H9 (cell line): ENCODE measurements at regions not wholly inside any gene's neighbourhood (a gene's known extent, or its start where the extent isn't known, plus 50 kb on each side); places are given as distances from the start of the nearest gene placed in this dataset.

ENCODE experiments used
- DNase-seq: peaks from one replicate; pipeline ENCODE4 v3.0.0-alpha.2; 2017
- H2AFZ ChIP-seq: one replicate; pipeline ENCODE4 v1.6.1; 2013; ENCODE audit warnings: mild to moderate bottlenecking, low read length, control low read depth, moderate library complexity
- H2AK5ac ChIP-seq: 2 replicates; pipeline ENCODE4 v1.6.1; 2013; ENCODE audit warnings: low read length, control low read depth, mixed read lengths; ENCODE audit not compliant: insufficient read length
- H2BK120ac ChIP-seq: one replicate; pipeline ENCODE4 v1.6.1; 2013; ENCODE audit warnings: low read depth, mild to moderate bottlenecking, low read length, control low read depth, inconsistent platforms; ENCODE audit not compliant: poor library complexity, severe bottlenecking
- H2BK12ac ChIP-seq: 2 replicates; pipeline ENCODE4 v1.6.1; 2013; ENCODE audit warnings: low read length, control low read depth, mixed read lengths, low read depth; ENCODE audit not compliant: insufficient read length
- H2BK15ac ChIP-seq: 2 replicates; pipeline ENCODE4 v1.6.1; 2013; ENCODE audit warnings: low read depth, low read length, control low read depth
- H2BK20ac ChIP-seq: one replicate; pipeline ENCODE4 v1.6.1; 2013; ENCODE audit warnings: low read depth, mild to moderate bottlenecking, low read length, control low read depth, inconsistent platforms; ENCODE audit not compliant: poor library complexity, severe bottlenecking
- H2BK5ac ChIP-seq: 2 replicates; pipeline ENCODE4 v1.6.1; 2013; ENCODE audit warnings: low read length, control low read depth, mixed read lengths; ENCODE audit not compliant: insufficient read length
- H3K14ac ChIP-seq: 2 replicates; pipeline ENCODE4 v1.6.1; 2013; ENCODE audit warnings: low read length, control low read depth; ENCODE audit not compliant: insufficient read depth
- H3K18ac ChIP-seq: 2 replicates; pipeline ENCODE4 v1.6.1; 2013; ENCODE audit warnings: low read depth, mild to moderate bottlenecking, mixed read lengths, low read length, control low read depth; ENCODE audit not compliant: insufficient read length
- H3K23ac ChIP-seq: 2 replicates; pipeline ENCODE4 v1.6.1; 2013; ENCODE audit warnings: low read length, control low read depth, mixed read lengths, low read depth; ENCODE audit not compliant: insufficient read length
- H3K23me2 ChIP-seq: 2 replicates; pipeline ENCODE4 v1.6.1; 2013; ENCODE audit warnings: low read depth, mild to moderate bottlenecking, mixed read lengths, low read length, control low read depth; ENCODE audit not compliant: insufficient read length, poor library complexity, severe bottlenecking
- H3K27ac ChIP-seq: 2 replicates; pipeline ENCODE4 v1.5.1; 2013; ENCODE audit warnings: low read length, control low read depth, mixed read lengths, low read depth; ENCODE audit not compliant: insufficient read length
- H3K27me3 ChIP-seq: 2 replicates; pipeline ENCODE4 v1.6.1; 2013; ENCODE audit warnings: low read length, control low read depth, inconsistent platforms; ENCODE audit not compliant: insufficient read depth
- H3K4ac ChIP-seq: 2 replicates; pipeline ENCODE4 v1.6.1; 2013; ENCODE audit warnings: low read depth, mild to moderate bottlenecking, control low read depth, inconsistent platforms, low read length, moderate library complexity
- H3K4me1 ChIP-seq: 2 replicates; pipeline ENCODE4 v1.6.1; 2013; ENCODE audit warnings: low read length, control low read depth, inconsistent platforms; ENCODE audit not compliant: insufficient read depth
- H3K4me2 ChIP-seq: 2 replicates; pipeline ENCODE4 v1.6.1; 2013; ENCODE audit warnings: low read length, control low read depth, mixed read lengths; ENCODE audit not compliant: insufficient read length, insufficient read depth
- H3K56ac ChIP-seq: 2 replicates; pipeline ENCODE4 v1.6.1; 2013; ENCODE audit warnings: low read depth, mild to moderate bottlenecking, mixed read lengths, low read length, control low read depth; ENCODE audit not compliant: insufficient read length
- H3K79me1 ChIP-seq: 2 replicates; pipeline ENCODE4 v1.6.1; 2013; ENCODE audit warnings: low read depth, mild to moderate bottlenecking, moderate library complexity, low read length, control low read depth, inconsistent platforms; ENCODE audit not compliant: insufficient read depth, poor library complexity, severe bottlenecking
- H3K79me2 ChIP-seq: 2 replicates; pipeline ENCODE4 v1.6.1; 2013; ENCODE audit warnings: low read length, control low read depth, inconsistent platforms; ENCODE audit not compliant: insufficient read depth
- H3K9ac ChIP-seq: 2 replicates; pipeline ENCODE4 v1.6.1; 2013; ENCODE audit warnings: low read length, control low read depth, mixed read lengths; ENCODE audit not compliant: insufficient read length; ENCODE audit errors: extremely low read depth
- H3K9me3 ChIP-seq: one replicate; pipeline ENCODE4 v1.6.1; 2013; ENCODE audit warnings: low read depth, low read length, inconsistent platforms; ENCODE audit not compliant: control insufficient read depth
- H3T11ph ChIP-seq: one replicate; pipeline ENCODE4 v1.6.1; 2013; ENCODE audit warnings: mild to moderate bottlenecking, low read length, control low read depth, inconsistent platforms
- H4K20me1 ChIP-seq: one replicate; pipeline ENCODE4 v1.6.1; 2013; ENCODE audit not compliant: control insufficient read depth, insufficient read length, insufficient read depth
- H4K5ac ChIP-seq: 2 replicates; pipeline ENCODE4 v1.6.1; 2013; ENCODE audit warnings: low read depth, mild to moderate bottlenecking, mixed read lengths, low read length, control low read depth; ENCODE audit not compliant: insufficient read length
- H4K8ac ChIP-seq: replicated peaks from 2 replicates; pipeline ENCODE4 v1.6.1; 2013; ENCODE audit warnings: low read length, control low read depth, mixed read lengths, low read depth; ENCODE audit not compliant: insufficient read length
- H4K91ac ChIP-seq: 2 replicates; pipeline ENCODE4 v1.6.1; 2013; ENCODE audit warnings: low read depth, mild to moderate bottlenecking, moderate library complexity, mixed read lengths, low read length, control low read depth; ENCODE audit not compliant: insufficient read length
- H3K27ac Mint-ChIP-seq, 3 experiments: 2 replicates in 2 of 3; 3 replicates in 1 of 3; pipeline ENCODE4 v1.8.0; 2020 to 2021; ENCODE audit warnings: mixed read lengths in 3 of 3, mild to moderate bottlenecking in 1 of 3, moderate library complexity in 1 of 3
- H3K27me3 Mint-ChIP-seq: 2 replicates; pipeline ENCODE4 v1.8.0; 2021; ENCODE audit warnings: low read depth, mild to moderate bottlenecking, moderate library complexity, mixed read lengths
- H3K36me3 Mint-ChIP-seq, 3 experiments: 2 replicates in 2 of 3; 3 replicates in 1 of 3; pipeline ENCODE4 v1.8.0; 2020 to 2021; ENCODE audit warnings: low read depth in 3 of 3, mixed read lengths in 3 of 3; ENCODE audit not compliant: insufficient read depth in 1 of 3
- H3K4me1 Mint-ChIP-seq, 2 experiments: 2 replicates each; pipeline ENCODE4 v1.8.0; 2020; ENCODE audit warnings: mixed read lengths in 2 of 2
- H3K4me3 Mint-ChIP-seq, 2 experiments: 2 replicates in 1 of 2; 3 replicates in 1 of 2; pipeline ENCODE4 v1.8.0; 2020 to 2021; ENCODE audit warnings: mild to moderate bottlenecking in 2 of 2, mixed read lengths in 2 of 2, moderate library complexity in 1 of 2
- H3K9me3 Mint-ChIP-seq, 2 experiments: 2 replicates in 1 of 2; 3 replicates in 1 of 2; pipeline ENCODE4 v1.8.0; 2020; ENCODE audit warnings: mild to moderate bottlenecking in 2 of 2, mixed read lengths in 2 of 2, moderate library complexity in 1 of 2
- WGBS: extraction: QIAGEN DNeasy Blood & Tissue Kit; methylation state at CpG from one replicate; pipeline ENCODE4 v1.1.7; 2013; ENCODE audit warnings: missing lambda C conversion rate, low lambda C conversion rate, mixed read lengths; ENCODE audit not compliant: insufficient read length; ENCODE audit errors: extremely low coverage; 5-methylcytosine and 5-hydroxymethylcytosine counted together
- TF ChIP-seq, protein P1 (sequence below): fragments of 200-600 bp; sonication (generic); conservative IDR thresholded peaks from 3 replicates; pipeline ENCODE4 v1.8.0; 2021; ENCODE audit warnings: antibody characterized with exemption, mild to moderate bottlenecking

- no peaks in the 10 kb centered on the region for H3K36me3 Mint-ChIP-seq
- no peaks in the 10 kb centered on the region for H3K79me1 ChIP-seq
- H3K4ac ChIP-seq: no peak overlapping the region
- TF ChIP-seq, protein P1, sequence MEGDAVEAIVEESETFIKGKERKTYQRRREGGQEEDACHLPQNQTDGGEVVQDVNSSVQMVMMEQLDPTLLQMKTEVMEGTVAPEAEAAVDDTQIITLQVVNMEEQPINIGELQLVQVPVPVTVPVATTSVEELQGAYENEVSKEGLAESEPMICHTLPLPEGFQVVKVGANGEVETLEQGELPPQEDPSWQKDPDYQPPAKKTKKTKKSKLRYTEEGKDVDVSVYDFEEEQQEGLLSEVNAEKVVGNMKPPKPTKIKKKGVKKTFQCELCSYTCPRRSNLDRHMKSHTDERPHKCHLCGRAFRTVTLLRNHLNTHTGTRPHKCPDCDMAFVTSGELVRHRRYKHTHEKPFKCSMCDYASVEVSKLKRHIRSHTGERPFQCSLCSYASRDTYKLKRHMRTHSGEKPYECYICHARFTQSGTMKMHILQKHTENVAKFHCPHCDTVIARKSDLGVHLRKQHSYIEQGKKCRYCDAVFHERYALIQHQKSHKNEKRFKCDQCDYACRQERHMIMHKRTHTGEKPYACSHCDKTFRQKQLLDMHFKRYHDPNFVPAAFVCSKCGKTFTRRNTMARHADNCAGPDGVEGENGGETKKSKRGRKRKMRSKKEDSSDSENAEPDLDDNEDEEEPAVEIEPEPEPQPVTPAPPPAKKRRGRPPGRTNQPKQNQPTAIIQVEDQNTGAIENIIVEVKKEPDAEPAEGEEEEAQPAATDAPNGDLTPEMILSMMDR: no peak
- H3K9me3 ChIP-seq: no peaks in the 10 kb centered on the region
- H3K14ac ChIP-seq: no peak overlapping the region
- H3K56ac ChIP-seq: no peak overlapping the region
- no peak overlapping the region for H2BK5ac ChIP-seq
- no peak overlapping the region; a peak in 1 of 5 replicates for H3K4me3 Mint-ChIP-seq
- no peak overlapping the region for H4K8ac ChIP-seq
- no peak overlapping the region for H4K91ac ChIP-seq
- WGBS: no CpG with 5 or more reads among the region's 10 CpGs
- H3K9ac ChIP-seq: no peak overlapping the region
- H3K4me1 Mint-ChIP-seq: peaks cover 23 to 39% of the 10 kb centered on the region in 2 experiments
- H3K9me3 Mint-ChIP-seq: no peaks in the 10 kb centered on the region
- H2BK20ac ChIP-seq: no peak overlapping the region
- no peaks in the 10 kb centered on the region for H4K20me1 ChIP-seq
- H2BK12ac ChIP-seq: no peak overlapping the region
- no peaks in the 10 kb centered on the region for H3K23me2 ChIP-seq
- H3K27ac Mint-ChIP-seq: peak overlapping the region in 2 of 3 experiments; percentile 59 to 86; a peak in 3 of 7 replicates
- no peak overlapping the region for H3K4me2 ChIP-seq
- H3T11ph ChIP-seq: no peak overlapping the region
- no peak overlapping the region for H4K5ac ChIP-seq
- H2AFZ ChIP-seq: no peak overlapping the region
- no peak overlapping the region for H2BK120ac ChIP-seq
- H3K79me2 ChIP-seq: no peaks in the 10 kb centered on the region
- H3K4me1 ChIP-seq: no peaks in the 10 kb centered on the region; the same call in 1 of the 2 replicates
- H3K18ac ChIP-seq: no peak overlapping the region
- peaks cover 23% of the 10 kb centered on the region for H3K27me3 Mint-ChIP-seq
- H3K23ac ChIP-seq: no peak overlapping the region
- no peaks in the 10 kb centered on the region for H3K27me3 ChIP-seq
- no peak overlapping the region for H3K27ac ChIP-seq
- DNase-seq: peak; percentile 68
- no peak overlapping the region for H2BK15ac ChIP-seq
- no peak overlapping the region for H2AK5ac ChIP-seq
These were observed 73.2 kb upstream of the NUP50 start for GRCh38 chr22:45090497-45090910.
